H54 (cell line): ENCODE measurements at regions not wholly inside any gene's neighbourhood (a gene's known extent, or its start where the extent isn't known, plus 50 kb on each side); places are given as distances from the start of the nearest gene placed in this dataset.

ENCODE experiments used
- DNase-seq: peaks from one replicate; pipeline ENCODE4 v3.0.0; 2011; ENCODE audit warnings: low spot score, mixed read lengths; ENCODE audit not compliant: insufficient read length
- FAIRE-seq: peaks from 3 replicates; lab custom pipeline; 2011; peaks lifted over from hg19 to GRCh38; lab: Jason Lieb, UNC
- POLR2A ChIP-seq: IDR thresholded peaks from 2 replicates; pipeline ENCODE4 v1.6.1; 2011; ENCODE audit warnings: low read depth, mild to moderate bottlenecking, low read length

DNA sequence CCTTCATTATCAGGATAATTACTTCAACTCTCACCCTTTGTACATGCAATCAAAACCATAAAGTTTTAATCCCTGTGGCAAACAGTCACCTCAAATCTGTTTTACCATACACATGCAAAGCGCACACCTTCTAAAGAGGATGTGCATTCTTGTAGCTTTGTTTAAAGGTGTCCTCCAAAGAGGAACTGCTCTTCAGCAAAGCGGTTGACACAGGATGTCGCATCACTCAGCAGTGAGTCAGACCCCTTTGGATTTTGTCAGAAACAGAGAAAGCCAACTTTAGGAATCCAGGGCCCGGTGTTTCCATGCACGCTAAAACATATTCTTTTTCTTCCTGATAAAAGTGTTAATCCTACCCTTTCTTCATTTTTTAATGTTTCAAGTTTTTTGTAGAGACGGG is 268.3 kb upstream of the ARID1B start:
- DNase-seq (no peak), FAIRE-seq (no peak)
- no peak for TF ChIP-seq POLR2A

DNA sequence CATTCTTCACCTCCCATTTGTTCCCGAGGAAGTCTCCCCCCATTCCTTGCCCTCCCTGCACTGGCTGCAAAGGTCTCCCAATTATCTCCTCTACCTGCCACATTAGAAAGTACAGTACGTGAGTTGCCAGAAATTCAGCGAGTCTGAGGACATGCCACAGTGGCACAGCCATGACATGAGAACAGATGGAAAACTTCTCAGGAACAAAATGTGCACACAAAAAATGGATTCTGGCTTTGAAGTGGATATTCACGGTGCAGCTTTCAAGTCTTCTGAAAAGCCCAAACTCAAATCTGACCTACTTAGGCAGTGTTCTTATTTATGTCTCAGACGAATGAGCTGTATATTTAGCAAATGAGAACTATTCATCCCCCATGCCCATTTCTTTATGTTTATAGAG is 269.1 kb upstream of the ARID1B start:
- no peak for FAIRE-seq
- no peak for TF ChIP-seq POLR2A

DNA sequence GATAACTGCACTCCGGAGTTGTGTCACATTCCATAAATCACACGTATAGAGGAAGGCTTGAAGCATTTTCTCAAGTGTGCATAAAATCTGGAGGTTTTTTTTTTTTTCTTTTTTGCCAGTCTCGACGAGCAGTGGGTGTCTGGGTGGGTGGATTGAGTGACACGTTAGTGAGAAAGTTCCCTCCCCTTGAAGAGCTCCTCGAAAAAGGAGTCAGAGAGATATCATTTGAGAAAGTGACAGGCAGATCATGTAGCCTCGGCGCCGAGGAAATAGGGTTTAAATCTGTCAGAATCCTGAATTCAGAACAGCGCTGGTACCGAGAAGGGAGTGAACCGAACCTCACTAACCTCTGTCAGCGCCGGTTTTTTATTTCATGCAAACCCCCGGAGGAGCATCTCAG is 269.5 kb upstream of the ARID1B start:
- TF ChIP-seq POLR2A = no peak
- DNase-seq (no peak), FAIRE-seq (no peak)

More for the DNA sequence above, 269.1 kb upstream of the ARID1B start:
- no peak for DNase-seq

DNA sequence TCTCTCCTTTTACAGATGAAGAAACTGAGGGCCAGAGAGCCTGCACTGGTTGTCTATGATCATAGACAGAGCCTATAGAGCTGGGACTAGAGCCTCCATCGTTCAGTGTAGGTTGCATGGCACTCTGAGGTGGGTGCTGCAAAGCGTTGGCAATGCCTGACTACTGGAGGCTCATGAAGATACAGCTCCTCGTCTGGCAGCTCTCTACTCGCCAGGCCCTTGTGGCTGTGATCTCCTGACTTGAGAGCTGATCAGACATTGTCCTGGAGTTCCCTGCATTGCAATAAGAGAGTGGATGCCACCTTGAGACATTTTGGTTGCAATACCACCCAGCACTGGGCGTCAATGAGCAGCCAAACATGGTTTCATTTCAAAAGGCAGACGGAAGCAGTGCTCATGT is 270.1 kb upstream of the ARID1B start:
- FAIRE-seq (no peak), DNase-seq (no peak)
- no peak for TF ChIP-seq POLR2A

DNA sequence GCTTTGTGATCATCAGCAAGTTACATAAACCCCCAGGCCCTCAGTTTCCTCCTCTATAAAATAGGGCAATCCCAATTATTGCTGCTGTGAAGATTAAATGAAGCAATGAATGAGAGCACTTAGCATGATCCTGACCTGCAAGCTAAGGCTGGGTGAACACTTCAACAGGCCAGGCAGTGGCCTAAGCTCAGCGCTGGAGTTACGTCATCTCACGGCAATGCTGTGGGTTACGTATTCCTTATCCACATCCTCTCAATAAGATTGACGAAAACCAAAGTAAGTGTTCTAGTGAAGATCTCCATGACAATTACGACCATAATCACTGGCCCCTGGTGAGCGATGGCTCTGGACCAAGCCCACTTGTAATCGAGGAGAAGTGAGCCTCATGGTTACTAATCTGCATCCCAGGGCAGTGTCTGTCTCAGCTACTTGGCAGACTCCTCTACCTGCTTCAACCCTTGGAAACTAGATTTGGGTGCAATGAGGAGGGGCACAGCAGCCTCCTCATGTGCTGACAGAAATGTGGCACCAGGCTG is 274.1 kb upstream of the ARID1B start:
- FAIRE-seq (no peak), DNase-seq (no peak)
- no peak for TF ChIP-seq POLR2A

DNA sequence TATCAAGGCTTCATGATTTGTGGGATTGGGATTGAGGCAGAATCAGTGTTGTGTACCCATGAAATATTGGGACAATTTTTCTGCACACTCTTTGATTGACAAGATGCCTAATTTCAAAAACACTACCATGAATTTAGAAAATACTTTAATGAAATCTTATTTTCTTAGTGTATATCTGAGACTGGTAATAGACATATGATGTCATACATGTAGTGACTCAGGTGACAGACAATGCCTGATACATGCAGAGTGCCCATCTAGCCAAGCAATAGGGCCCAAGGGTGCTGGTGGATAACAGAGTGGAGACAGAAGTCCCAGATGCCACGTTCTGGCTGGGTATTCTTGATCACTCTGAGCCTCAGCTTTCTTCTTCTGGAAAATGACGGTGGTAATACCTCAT is 279.6 kb upstream of the ARID1B start:
- FAIRE-seq = no peak
- no peak for DNase-seq

DNA sequence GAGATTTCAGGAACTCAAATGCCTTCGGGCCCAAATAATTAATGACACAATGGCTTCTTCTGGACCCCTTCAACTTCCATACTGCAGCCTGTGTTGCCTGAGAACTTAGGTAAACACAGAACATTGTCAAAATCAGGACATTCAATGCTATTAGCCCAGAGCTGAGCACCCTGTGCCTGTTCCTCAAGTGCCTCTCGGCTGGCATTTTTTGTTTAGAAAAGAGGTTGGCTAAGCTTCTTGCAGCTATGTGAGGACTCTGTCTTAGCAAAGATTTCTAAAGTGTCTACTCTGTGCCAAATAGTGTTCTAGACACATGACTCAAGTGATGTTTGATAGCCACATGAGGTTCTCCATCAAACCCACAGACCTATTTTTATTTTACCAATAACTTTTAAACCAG is 289.3 kb upstream of the ARID1B start:
- TF ChIP-seq POLR2A = no peak
- FAIRE-seq = no peak
- DNase-seq = no peak

More for the DNA sequence above, 279.6 kb upstream of the ARID1B start:
- TF ChIP-seq POLR2A = no peak

DNA sequence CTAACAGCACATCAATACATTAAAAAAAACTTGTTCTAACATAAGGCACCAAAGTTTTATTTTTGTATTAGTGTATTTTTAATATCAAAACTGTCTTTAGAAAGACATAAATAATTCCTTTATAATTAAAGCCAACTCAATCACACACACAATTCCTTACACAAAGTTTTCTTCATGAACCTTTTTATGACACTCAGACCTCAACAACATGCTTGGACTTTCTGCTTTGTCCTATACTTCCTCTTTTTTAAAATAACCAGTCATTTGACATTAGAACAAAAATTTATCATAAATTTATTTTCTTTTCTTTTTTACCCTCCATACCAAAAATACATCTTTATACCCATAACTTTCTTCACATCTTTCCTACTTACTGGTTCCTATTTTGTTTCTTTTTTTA is 292.0 kb upstream of the ARID1B start:
- FAIRE-seq (no peak), DNase-seq (no peak)
- no peak for TF ChIP-seq POLR2A

DNA sequence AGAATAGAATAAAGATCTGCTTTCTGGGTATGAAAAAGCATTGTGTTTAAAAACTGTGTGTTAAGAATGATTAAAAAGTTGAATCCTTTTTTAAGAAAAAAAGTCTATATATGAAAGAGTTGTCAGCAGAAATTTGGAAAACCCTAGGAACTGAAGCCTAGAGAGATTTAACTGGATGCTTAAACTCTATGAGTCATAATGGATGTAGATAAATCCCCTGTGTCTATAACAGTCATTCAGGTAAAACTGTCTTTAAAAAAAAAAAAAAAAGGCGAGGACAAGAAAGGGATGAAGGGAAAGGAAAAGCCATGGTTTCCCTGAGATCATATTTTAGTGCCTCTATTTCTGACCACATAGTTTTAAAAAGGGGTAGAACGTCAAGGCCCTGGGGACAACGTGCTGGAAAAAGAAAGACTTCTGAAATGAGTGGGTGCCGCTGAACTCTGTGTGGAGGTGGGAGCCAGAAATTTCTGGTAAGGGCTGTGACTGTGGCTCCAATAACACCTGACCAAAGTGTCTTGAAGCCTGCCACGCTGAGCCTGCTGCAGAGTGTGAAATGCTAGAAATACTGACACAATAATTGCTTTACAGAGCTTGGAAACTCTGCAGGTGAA is 302.6 kb upstream of the ARID1B start:
- TF ChIP-seq POLR2A = no peak
- no peak for FAIRE-seq
- DNase-seq = no peak

DNA sequence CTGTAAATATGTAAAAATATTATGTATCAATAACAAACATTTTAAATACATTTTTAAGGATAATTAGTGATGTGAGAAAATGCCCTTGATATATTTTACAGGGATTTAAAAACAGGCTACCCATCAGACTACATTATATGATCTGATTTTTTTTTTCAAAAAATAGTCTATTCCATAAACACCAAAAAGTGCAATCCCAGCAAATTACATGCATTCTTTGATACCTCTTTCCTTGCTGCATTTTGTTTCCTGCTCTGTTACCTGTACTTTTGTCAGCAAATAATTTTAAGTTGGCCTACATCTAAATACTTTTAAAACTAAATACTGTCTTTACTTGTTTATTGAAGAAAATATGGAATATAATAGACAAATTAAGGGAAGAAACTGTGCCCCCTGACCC is 306.2 kb upstream of the ARID1B start:
- TF ChIP-seq POLR2A = no peak
- FAIRE-seq (no peak), DNase-seq (no peak)

DNA sequence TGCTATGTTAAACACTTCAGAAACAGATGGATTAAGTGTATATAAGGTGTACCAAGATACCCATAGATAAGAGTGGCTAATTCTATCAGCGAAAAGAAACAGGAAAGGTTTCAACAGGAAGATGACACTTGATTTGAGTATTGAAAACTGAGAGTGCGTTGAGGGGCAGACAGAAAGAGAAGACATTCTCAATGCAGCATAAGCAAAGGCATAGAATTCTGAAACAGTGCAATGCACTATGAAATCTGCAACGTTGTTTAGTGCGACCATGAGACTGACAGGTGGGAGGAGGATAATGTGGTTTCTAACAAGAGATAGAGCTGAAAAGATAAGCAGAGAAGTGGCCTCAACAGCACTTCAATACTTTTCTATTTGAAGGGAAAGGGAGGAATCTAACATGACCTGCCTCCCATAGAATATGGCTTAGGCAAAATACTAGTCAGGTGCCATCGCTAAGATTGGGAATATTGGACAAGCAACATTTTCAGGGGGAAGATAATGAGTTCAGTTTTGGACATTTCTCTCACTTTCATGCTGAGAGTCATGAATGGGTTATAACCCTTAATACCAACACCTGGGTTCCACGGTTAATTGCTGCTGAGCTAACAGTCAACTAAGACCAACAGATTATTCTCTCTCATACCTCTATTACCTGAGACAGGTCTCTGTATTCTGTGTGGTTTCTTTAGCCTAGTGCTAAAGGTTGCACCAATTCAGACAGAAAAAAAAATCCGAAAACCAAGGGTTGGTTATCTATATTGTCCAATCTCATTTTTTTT is 312.9 kb upstream of the ARID1B start:
- FAIRE-seq (no peak), DNase-seq (no peak)
- TF ChIP-seq POLR2A = no peak

DNA sequence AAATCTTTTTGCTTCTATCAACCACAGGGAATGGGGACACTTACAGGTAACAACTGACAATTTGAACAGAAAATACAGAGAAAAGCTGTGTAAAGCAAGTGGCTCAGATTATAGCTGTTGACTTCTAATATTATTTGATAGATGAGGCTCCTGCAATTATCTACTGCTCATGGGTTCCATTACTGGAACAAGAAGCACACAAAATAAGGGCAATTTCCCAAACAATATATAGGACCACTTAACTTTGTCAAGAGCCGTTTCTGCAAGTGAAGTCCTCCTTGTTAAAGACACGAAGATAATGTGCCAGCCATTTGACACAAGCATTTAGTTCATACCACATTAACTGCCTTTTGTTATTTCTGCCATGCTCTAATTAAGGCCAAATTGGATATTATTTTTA is 315.5 kb upstream of the ARID1B start:
- DNase-seq = no peak
- FAIRE-seq = no peak
- TF ChIP-seq POLR2A = no peak

DNA sequence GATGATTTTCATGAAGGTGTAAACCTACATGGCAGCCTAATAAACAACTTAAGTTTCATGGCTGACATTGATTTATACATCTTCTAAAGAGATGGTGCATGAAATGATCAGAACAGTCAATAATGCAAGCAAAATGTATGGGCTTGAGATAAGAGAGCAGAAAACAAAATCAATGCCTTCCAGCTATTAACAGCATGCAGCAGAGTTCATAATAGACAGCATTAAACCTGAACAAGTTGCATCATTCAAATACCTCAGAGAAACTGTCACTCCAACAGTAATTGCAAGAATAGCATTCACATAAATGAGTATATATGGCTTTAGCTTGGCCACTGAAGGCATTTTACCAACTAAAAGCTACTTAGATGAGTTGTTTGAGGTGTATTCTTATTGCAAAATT is 319.6 kb upstream of the ARID1B start:
- no peak for FAIRE-seq
- DNase-seq = no peak
- TF ChIP-seq POLR2A = no peak

DNA sequence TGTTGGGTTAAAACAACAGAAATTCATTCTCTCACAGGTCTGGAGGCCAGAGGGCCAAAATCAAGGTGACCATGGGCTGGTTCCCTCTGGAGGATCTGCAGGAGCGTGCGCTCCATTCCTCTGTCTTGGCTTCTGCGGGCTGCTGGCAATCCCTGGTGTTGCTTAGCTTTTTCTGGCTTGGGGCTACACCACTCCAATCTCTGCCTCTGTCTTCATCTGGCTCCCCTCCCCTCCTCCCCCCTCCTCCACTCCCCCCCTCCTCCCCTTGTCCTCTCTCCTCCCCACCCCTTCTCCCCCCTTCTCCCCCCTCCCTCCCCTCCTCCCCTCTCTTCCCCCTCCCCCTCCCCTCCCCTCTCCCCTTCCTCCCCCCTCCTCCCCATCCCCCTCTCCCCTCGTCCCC is 321.3 kb upstream of the ARID1B start:
- TF ChIP-seq POLR2A = no peak
- DNase-seq (no peak), FAIRE-seq (no peak)

DNA sequence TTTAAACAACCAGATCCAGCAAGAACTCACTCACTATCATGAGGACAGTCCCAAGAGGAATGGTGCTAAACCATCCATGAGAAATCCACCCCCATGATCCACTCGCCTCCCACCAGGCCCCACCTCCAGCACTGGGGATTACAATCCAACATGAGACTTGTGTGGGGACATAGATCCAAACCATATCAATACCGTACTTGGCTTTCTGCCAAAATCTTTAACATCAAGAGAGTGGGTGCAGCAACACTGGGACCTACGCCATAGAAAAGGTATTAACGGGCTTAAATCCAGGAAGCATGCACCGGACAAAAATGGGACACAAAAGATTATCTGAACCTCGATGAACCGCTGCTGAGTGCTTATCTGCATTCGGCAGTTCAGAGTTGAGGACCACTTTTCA is 322.3 kb upstream of the ARID1B start:
- no peak for FAIRE-seq
- no peak for TF ChIP-seq POLR2A
- no peak for DNase-seq
